Panc1 (cell line): ENCODE measurements at regions not wholly inside any gene's neighbourhood (a gene's known extent, or its start where the extent isn't known, plus 50 kb on each side); places are given as distances from the start of the nearest gene placed in this dataset.

Experiments used
- POLR2AphosphoS5 ChIP-seq: IDR thresholded peaks from 2 replicates; pipeline ENCODE4 v1.6.1; 2012; ENCODE audit warnings: mild to moderate bottlenecking, low read depth, low read length, moderate library complexity
- SIN3A ChIP-seq: IDR thresholded peaks from 2 replicates; pipeline ENCODE4 v1.6.1; 2012; ENCODE audit warnings: low read depth, mild to moderate bottlenecking, low read length, moderate library complexity, borderline replicate concordance; ENCODE audit not compliant: insufficient read depth
- TF ChIP-seq, protein P1 (sequence below): fragments of 450-650 bp; IDR thresholded peaks from 2 replicates; pipeline ENCODE4 v1.5.1; 2017; ENCODE audit warnings: mild to moderate bottlenecking
- TF ChIP-seq, protein P2 (sequence below), 2 experiments: IDR thresholded peaks; 2 replicates each; pipeline ENCODE4 v1.6.1; 2011 to 2012; ENCODE audit warnings: low read depth in 2 of 2, control low read depth in 1 of 2, low read length in 1 of 2, mild to moderate bottlenecking in 1 of 2, moderate library complexity in 1 of 2; ENCODE audit not compliant: insufficient read depth in 1 of 2

DNA sequence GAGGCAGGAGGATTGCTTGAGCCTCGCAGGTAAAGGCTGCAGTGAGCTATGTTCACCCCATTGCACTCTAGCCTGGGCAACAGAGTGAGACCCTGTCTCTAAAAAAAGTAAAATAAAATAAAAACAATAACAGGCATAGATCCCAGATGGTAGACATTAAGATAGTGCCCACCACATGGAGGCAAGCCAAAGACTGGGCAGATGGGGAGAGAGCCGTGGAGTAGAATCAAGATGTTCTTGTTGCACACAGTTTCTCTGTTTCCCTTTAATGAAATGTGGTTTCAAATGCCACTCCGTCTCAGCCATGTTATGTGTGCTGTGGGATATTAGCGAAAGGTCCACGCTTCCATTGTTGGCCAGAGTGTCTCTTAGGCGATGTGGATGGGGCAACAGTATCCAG lies 63.8 kb upstream of the TBL1X start:
- TF ChIP-seq, protein P1, sequence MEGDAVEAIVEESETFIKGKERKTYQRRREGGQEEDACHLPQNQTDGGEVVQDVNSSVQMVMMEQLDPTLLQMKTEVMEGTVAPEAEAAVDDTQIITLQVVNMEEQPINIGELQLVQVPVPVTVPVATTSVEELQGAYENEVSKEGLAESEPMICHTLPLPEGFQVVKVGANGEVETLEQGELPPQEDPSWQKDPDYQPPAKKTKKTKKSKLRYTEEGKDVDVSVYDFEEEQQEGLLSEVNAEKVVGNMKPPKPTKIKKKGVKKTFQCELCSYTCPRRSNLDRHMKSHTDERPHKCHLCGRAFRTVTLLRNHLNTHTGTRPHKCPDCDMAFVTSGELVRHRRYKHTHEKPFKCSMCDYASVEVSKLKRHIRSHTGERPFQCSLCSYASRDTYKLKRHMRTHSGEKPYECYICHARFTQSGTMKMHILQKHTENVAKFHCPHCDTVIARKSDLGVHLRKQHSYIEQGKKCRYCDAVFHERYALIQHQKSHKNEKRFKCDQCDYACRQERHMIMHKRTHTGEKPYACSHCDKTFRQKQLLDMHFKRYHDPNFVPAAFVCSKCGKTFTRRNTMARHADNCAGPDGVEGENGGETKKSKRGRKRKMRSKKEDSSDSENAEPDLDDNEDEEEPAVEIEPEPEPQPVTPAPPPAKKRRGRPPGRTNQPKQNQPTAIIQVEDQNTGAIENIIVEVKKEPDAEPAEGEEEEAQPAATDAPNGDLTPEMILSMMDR = no peak
- no peak for TF ChIP-seq POLR2AphosphoS5
- TF ChIP-seq, protein P2, sequence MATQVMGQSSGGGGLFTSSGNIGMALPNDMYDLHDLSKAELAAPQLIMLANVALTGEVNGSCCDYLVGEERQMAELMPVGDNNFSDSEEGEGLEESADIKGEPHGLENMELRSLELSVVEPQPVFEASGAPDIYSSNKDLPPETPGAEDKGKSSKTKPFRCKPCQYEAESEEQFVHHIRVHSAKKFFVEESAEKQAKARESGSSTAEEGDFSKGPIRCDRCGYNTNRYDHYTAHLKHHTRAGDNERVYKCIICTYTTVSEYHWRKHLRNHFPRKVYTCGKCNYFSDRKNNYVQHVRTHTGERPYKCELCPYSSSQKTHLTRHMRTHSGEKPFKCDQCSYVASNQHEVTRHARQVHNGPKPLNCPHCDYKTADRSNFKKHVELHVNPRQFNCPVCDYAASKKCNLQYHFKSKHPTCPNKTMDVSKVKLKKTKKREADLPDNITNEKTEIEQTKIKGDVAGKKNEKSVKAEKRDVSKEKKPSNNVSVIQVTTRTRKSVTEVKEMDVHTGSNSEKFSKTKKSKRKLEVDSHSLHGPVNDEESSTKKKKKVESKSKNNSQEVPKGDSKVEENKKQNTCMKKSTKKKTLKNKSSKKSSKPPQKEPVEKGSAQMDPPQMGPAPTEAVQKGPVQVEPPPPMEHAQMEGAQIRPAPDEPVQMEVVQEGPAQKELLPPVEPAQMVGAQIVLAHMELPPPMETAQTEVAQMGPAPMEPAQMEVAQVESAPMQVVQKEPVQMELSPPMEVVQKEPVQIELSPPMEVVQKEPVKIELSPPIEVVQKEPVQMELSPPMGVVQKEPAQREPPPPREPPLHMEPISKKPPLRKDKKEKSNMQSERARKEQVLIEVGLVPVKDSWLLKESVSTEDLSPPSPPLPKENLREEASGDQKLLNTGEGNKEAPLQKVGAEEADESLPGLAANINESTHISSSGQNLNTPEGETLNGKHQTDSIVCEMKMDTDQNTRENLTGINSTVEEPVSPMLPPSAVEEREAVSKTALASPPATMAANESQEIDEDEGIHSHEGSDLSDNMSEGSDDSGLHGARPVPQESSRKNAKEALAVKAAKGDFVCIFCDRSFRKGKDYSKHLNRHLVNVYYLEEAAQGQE (IDR thresholded peaks at IDR 0.05; ENCODE audit: insufficient read depth in 1 of 2, low read depth in 2 of 2, low read length in 1 of 2) = no peak
- TF ChIP-seq SIN3A = no peak
